Smooth muscle cell (in vitro differentiated cells): ENCODE measurements at regions not wholly inside any gene's neighbourhood (a gene's known extent, or its start where the extent isn't known, plus 50 kb on each side); places are given as distances from the start of the nearest gene placed in this dataset.

Source experiments
- DNase-seq: peaks from one replicate; lab custom pipeline; 2025; ENCODE audit not compliant: unreplicated experiment; lab: John Stamatoyannopoulos, UW
- H2AFZ ChIP-seq: fragments of 200-600 bp; sonication (generic); 2 replicates; pipeline ENCODE4 v1.6.0; 2016; ENCODE audit warnings: antibody characterized with exemption, low read depth, mild to moderate bottlenecking
- H3F3A ChIP-seq: fragments of 200-600 bp; sonication (generic); 2 replicates; pipeline ENCODE4 v1.6.0; 2017; ENCODE audit warnings: antibody characterized with exemption, low read depth
- H3K27ac ChIP-seq: fragments of 200-600 bp; sonication (generic); 2 replicates; pipeline ENCODE4 v1.5.1; 2016; ENCODE audit warnings: low read depth, mild to moderate bottlenecking
- H3K27me3 ChIP-seq: fragments of 200-600 bp; sonication (generic); 2 replicates; pipeline ENCODE4 v1.6.1; 2016; ENCODE audit warnings: low read depth, mild to moderate bottlenecking
- H3K36me3 ChIP-seq: fragments of 200-600 bp; sonication (generic); 2 replicates; pipeline ENCODE4 v1.5.1; 2016; ENCODE audit warnings: low read depth
- H3K4me1 ChIP-seq: fragments of 200-600 bp; sonication (generic); 2 replicates; pipeline ENCODE4 v1.5.1; 2016; ENCODE audit warnings: low read depth
- H3K4me2 ChIP-seq: fragments of 200-600 bp; sonication (generic); 2 replicates; pipeline ENCODE4 v1.6.0; 2016; ENCODE audit warnings: mild to moderate bottlenecking
- H3K4me3 ChIP-seq: fragments of 200-600 bp; sonication (generic); 2 replicates; pipeline ENCODE4 v1.5.1; 2016; ENCODE audit warnings: mild to moderate bottlenecking
- H3K79me2 ChIP-seq: fragments of 200-600 bp; sonication (generic); 2 replicates; pipeline ENCODE4 v1.6.0; 2016; ENCODE audit warnings: low read depth, mild to moderate bottlenecking
- H3K9ac ChIP-seq: fragments of 200-600 bp; sonication (generic); 2 replicates; pipeline ENCODE4 v1.6.0; 2016; ENCODE audit warnings: low read depth
- H3K9me3 ChIP-seq: fragments of 200-600 bp; sonication (generic); replicated peaks from 2 replicates; pipeline ENCODE4 v1.5.1; 2016; ENCODE audit warnings: low read depth
- H4K20me1 ChIP-seq: fragments of 200-600 bp; sonication (generic); 2 replicates; pipeline ENCODE4 v1.6.0; 2016; ENCODE audit warnings: low read depth
- WGBS: methylation state at CpG from one replicate; pipeline ENCODE4 v1.1.7; 2016; ENCODE audit warnings: low lambda C conversion rate; 5-methylcytosine and 5-hydroxymethylcytosine counted together
- TF ChIP-seq, protein P1 (sequence below): fragments of 200-600 bp; sonication (generic); IDR thresholded peaks from 2 replicates; pipeline ENCODE4 v1.5.1; 2017; ENCODE audit warnings: borderline replicate concordance, mild to moderate bottlenecking, antibody characterized with exemption; ENCODE audit not compliant: insufficient read depth, poor library complexity, severe bottlenecking

DNA sequence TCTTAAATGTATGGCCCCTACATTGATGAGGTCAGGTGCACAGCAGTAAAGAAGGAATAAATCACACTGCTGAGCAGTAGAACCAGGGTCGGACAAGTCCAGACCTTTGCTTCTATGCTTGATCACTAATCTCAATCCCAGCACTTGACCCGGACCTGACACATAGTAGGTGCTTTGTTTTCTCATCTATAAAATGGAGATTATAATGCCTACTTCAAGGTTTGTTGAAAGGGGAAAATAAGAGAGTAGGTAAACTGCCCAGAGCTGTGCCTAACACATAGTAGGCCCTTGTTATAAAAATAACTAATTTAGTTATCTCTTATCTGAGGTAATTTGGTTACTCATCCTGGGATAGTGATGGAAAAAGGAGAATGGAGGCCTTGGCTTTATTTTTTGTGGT lies 125.0 kb downstream of the RXFP2 start:
- H3F3A ChIP-seq = no peaks in the 10 kb centered on the region
- TF ChIP-seq, protein P1, sequence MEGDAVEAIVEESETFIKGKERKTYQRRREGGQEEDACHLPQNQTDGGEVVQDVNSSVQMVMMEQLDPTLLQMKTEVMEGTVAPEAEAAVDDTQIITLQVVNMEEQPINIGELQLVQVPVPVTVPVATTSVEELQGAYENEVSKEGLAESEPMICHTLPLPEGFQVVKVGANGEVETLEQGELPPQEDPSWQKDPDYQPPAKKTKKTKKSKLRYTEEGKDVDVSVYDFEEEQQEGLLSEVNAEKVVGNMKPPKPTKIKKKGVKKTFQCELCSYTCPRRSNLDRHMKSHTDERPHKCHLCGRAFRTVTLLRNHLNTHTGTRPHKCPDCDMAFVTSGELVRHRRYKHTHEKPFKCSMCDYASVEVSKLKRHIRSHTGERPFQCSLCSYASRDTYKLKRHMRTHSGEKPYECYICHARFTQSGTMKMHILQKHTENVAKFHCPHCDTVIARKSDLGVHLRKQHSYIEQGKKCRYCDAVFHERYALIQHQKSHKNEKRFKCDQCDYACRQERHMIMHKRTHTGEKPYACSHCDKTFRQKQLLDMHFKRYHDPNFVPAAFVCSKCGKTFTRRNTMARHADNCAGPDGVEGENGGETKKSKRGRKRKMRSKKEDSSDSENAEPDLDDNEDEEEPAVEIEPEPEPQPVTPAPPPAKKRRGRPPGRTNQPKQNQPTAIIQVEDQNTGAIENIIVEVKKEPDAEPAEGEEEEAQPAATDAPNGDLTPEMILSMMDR = no peak
- no peaks in the 10 kb centered on the region for H3K36me3 ChIP-seq
- no peaks in the 10 kb centered on the region for H3K9me3 ChIP-seq
- no peak overlapping the region for H3K4me3 ChIP-seq
- no peak overlapping the region for H3K27ac ChIP-seq
- H3K4me2 ChIP-seq = no peak overlapping the region
- no peaks in the 10 kb centered on the region for H3K79me2 ChIP-seq
- H2AFZ ChIP-seq = no peak overlapping the region
- no peak overlapping the region for H3K9ac ChIP-seq
- no peaks in the 10 kb centered on the region for H3K4me1 ChIP-seq
- no peaks in the 10 kb centered on the region for H4K20me1 ChIP-seq
- WGBS = 95% methylated on average over 2 of the region's 2 CpGs
- no peaks in the 10 kb centered on the region for H3K27me3 ChIP-seq
- no peak for DNase-seq

DNA sequence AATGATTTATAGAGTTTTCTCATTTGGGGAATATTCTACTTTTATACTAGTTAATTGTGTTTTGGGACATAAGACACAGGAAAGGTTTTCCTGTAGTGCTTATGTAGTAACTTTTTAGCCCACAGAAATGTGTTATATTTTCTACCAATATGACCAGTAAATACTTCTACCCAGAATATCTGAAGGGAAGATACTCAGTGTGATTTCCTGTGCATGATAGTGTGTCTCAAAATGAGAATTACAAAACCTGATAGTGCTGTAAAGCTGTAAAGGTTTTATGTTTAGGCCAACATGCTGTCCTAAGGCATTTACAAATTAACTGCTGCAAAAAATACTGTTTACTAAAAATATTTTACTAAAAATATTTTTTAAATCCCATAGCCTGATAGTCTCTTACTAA lies 126.8 kb downstream of the RXFP2 start:
- Histone ChIP-seq H3K4me2 (no peak overlapping the region), H3K36me3 (no peaks in the 10 kb centered on the region), H4K20me1 (no peaks in the 10 kb centered on the region), H3F3A (no peaks in the 10 kb centered on the region), H3K79me2 (no peaks in the 10 kb centered on the region), H3K27me3 (no peaks in the 10 kb centered on the region), H3K4me1 (no peaks in the 10 kb centered on the region), H3K9ac (no peak overlapping the region), H3K27ac (no peak overlapping the region), H2AFZ (no peak overlapping the region), H3K9me3 (no peaks in the 10 kb centered on the region), H3K4me3 (no peak overlapping the region)
- no peak for DNase-seq
- TF ChIP-seq, protein P1 = no peak

DNA sequence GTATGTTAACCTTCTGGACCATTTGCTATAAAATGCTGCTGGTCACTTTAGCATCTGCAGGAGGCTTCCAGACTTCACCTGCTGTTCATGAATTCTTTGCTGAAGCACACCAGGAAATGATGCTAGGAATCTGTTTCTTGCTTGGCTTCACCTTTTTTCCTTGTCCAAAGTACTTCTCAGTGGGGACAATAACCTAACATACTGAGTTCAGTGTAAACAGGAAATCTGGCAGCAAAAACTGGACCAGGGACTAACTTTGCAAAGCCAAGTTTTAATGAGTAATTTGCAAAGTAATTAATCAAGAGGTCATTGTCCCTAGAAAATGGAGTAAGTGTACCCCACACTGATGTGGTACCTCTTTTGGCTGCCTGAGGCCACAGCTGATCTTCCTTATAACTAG lies 128.4 kb downstream of the RXFP2 start:
- TF ChIP-seq, protein P1 = no peak
- no peaks in the 10 kb centered on the region for H3F3A ChIP-seq
- no peaks in the 10 kb centered on the region for H4K20me1 ChIP-seq
- DNase-seq = no peak
- H3K4me3 ChIP-seq = no peak overlapping the region
- no peaks in the 10 kb centered on the region for H3K4me1 ChIP-seq
- H3K9ac ChIP-seq = no peak overlapping the region
- H3K9me3 ChIP-seq = no peaks in the 10 kb centered on the region
- no peaks in the 10 kb centered on the region for H3K27me3 ChIP-seq
- H3K36me3 ChIP-seq = no peaks in the 10 kb centered on the region
- H3K4me2 ChIP-seq = no peak overlapping the region
- H3K79me2 ChIP-seq = no peaks in the 10 kb centered on the region
- no peak overlapping the region for H2AFZ ChIP-seq
- H3K27ac ChIP-seq = no peak overlapping the region

DNA sequence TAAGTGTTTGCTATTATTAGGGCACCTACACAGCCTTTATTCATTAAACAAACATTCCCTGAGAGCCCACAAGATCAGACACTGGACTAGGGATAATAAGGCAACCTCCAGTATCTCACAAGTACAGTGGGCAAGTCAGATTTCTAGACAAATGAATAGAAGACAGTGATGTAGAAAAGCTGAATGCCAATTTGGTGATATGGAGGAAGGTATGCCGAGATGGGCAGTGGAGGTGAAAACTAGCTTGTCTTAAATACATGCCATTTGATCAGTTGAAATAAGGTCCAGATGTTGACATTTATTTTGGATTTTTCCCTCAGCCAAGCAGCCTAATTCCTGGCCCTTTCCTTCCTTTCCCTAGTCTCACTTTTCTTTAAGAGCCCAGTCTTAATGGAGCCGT lies 130.3 kb downstream of the RXFP2 start:
- Histone ChIP-seq H3K79me2 (no peaks in the 10 kb centered on the region), H3F3A (no peaks in the 10 kb centered on the region), H2AFZ (no peak overlapping the region), H3K4me1 (no peaks in the 10 kb centered on the region), H3K36me3 (no peaks in the 10 kb centered on the region), H3K27ac (no peak overlapping the region), H3K9me3 (no peaks in the 10 kb centered on the region), H3K27me3 (no peaks in the 10 kb centered on the region), H3K4me3 (no peak overlapping the region), H4K20me1 (no peaks in the 10 kb centered on the region), H3K9ac (no peak overlapping the region), H3K4me2 (no peak overlapping the region)
- DNase-seq = no peak
- 94% methylated on average over 2 of the region's 2 CpGs for WGBS
- TF ChIP-seq, protein P1 = no peak
